GM19238 (cell line): ENCODE measurements at regions not wholly inside any gene's neighbourhood (a gene's known extent, or its start where the extent isn't known, plus 50 kb on each side); places are given as distances from the start of the nearest gene placed in this dataset.

Source experiments
- DNase-seq: peaks from one replicate; pipeline ENCODE4 v3.0.0; 2011; ENCODE audit warnings: low spot score; ENCODE audit not compliant: insufficient read length

GRCh38 chr6:40910260-40910893, 128.6 kb downstream of the UNC5CL start:
- DNase-seq = no peak

- DNase-seq = no peak
Observed at GRCh38 chr6:40909811-40910210, 129.2 kb downstream of the UNC5CL start.

- no peak for DNase-seq
Observed at GRCh38 chr6:40907198-40907701, 131.8 kb downstream of the UNC5CL start.

GRCh38 chr6:40906759-40907158, 132.3 kb downstream of the UNC5CL start:
- DNase-seq = no peak

GRCh38 chr6:40904583-40905194, 134.3 kb downstream of the UNC5CL start:
- DNase-seq = no peak

GRCh38 chr6:40903456-40903855, 135.6 kb downstream of the UNC5CL start:
- DNase-seq = no peak

GRCh38 chr6:40901322-40902055, 137.5 kb downstream of the UNC5CL start:
- no peak for DNase-seq

GRCh38 chr6:40900791-40901190, 138.2 kb downstream of the UNC5CL start:
- no peak for DNase-seq

- DNase-seq = no peak
Observed at GRCh38 chr6:40899684-40900155, 139.3 kb downstream of the UNC5CL start.

- DNase-seq = no peak
Observed at GRCh38 chr6:40898073-40898472, 140.9 kb downstream of the UNC5CL start.

GRCh38 chr6:40897390-40898003, 141.5 kb downstream of the UNC5CL start:
- no peak for DNase-seq

- DNase-seq = no peak
Observed at GRCh38 chr6:40896696-40897095, 142.3 kb downstream of the UNC5CL start.

GRCh38 chr6:40894962-40895799, 143.8 kb downstream of the UNC5CL start:
- no peak for DNase-seq

- no peak for DNase-seq
Observed at GRCh38 chr6:40893021-40893420, 146.0 kb downstream of the UNC5CL start.

GRCh38 chr6:40892223-40892622, 146.8 kb downstream of the UNC5CL start:
- DNase-seq = no peak

- DNase-seq = no peak
Observed at GRCh38 chr6:40891686-40892085, 147.3 kb downstream of the UNC5CL start.

- DNase-seq = no peak
Observed at GRCh38 chr6:40891131-40891530, 147.9 kb downstream of the UNC5CL start.

GRCh38 chr6:40889137-40889832, 149.7 kb downstream of the UNC5CL start:
- no peak for DNase-seq

GRCh38 chr6:40888456-40888990, 150.5 kb downstream of the UNC5CL start:
- DNase-seq = no peak

- DNase-seq = no peak
Observed at GRCh38 chr6:40887792-40888340, 151.2 kb downstream of the UNC5CL start.
